ENCODE measurements at regions not wholly inside any gene's neighbourhood (a gene's known extent, or its start where the extent isn't known, plus 50 kb on each side); places are given as distances from the start of the nearest gene placed in this dataset.
"Not testable (repeated sequence)": the region's sequence is repeated elsewhere in the genome, so short reads cannot be mapped to it uniquely, and the experiment has no call there.

DNA sequence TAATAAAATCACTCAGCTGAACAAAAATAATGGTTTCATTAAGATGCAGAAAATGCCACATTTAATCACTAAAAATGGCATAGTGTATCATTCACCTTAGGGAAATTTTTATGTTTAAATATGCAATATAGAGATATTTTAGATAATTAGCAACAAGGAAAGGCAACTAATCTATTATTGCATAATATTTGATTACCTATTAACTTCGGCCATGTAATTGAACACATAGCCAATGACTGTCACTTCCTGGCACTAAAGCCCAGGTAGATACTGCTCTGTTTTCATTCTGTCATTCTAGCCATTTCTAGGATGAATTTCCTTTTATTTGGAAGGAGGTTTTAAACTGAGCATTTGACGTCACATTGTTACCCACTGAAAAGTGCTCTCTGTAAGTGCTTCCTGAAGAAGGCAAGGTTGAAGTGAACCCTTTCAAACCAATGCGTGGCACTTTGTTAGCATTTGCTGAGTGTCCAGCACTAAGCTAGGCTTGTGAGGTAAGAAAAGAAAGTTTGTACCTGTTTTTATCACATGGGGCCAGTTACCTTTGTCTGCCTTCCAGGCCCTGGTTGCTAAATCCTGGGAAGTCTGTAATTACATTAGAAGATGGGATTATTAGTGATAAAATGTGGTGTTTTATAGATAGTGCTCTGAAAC lies 67.8 kb upstream of the LSM6 start:
- H3K4me1 ChIP-seq, result no peaks in the 10 kb centered on the region
- no peak overlapping the region for H3K27ac ChIP-seq
- no peaks in the 10 kb centered on the region for H3K27me3 ChIP-seq
- TF ChIP-seq, protein P1, sequence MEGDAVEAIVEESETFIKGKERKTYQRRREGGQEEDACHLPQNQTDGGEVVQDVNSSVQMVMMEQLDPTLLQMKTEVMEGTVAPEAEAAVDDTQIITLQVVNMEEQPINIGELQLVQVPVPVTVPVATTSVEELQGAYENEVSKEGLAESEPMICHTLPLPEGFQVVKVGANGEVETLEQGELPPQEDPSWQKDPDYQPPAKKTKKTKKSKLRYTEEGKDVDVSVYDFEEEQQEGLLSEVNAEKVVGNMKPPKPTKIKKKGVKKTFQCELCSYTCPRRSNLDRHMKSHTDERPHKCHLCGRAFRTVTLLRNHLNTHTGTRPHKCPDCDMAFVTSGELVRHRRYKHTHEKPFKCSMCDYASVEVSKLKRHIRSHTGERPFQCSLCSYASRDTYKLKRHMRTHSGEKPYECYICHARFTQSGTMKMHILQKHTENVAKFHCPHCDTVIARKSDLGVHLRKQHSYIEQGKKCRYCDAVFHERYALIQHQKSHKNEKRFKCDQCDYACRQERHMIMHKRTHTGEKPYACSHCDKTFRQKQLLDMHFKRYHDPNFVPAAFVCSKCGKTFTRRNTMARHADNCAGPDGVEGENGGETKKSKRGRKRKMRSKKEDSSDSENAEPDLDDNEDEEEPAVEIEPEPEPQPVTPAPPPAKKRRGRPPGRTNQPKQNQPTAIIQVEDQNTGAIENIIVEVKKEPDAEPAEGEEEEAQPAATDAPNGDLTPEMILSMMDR (IDR thresholded peaks at IDR 0.05), result no peak
- no peak for TF ChIP-seq POLR2A (IDR thresholded peaks at IDR 0.05)
- H3K36me3 ChIP-seq, result no peaks in the 10 kb centered on the region
- no peak for DNase-seq
- no peaks in the 10 kb centered on the region for H3K9me3 ChIP-seq
- no peak overlapping the region for H3K4me3 ChIP-seq (replicated peaks in 1 of 3)
- intact Hi-C loops (cut with DNase I), result no loop called here
- WGBS, 2 donors, result 83 to 89% methylated on average over 3 of the region's 3 CpGs

DNA sequence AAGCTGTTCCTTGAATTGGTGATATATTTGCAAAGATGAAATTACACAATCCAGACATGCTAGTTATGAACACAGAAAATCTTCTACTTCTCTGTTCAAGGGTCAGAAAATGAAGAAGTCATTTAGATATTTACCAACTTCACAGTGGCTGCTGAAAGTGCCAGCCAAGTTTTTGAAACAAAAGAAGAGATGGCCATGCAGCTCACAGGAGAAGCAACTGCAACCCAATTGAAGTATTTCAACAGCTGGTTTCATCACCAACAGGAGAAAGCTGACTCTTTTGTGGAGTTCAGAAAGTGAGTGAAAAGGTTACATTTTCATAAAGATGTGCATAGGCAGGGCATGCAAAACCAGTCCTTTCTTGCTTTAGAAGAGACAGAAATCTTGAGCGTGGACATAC lies 70.1 kb upstream of the LSM6 start:
- Histone ChIP-seq H3K27me3 (no peaks in the 10 kb centered on the region), H3K27ac (no peak overlapping the region), H3K4me3 (replicated peaks in 1 of 3) (no peak overlapping the region), H3K4me1 (no peaks in the 10 kb centered on the region), H3K36me3 (no peaks in the 10 kb centered on the region), H3K9me3 (no peaks in the 10 kb centered on the region)
- no peak for DNase-seq
- 81 to 96% methylated on average over 1 of the region's 1 CpG for WGBS, 2 donors
- TF ChIP-seq POLR2A (IDR thresholded peaks at IDR 0.05), result no peak
- TF ChIP-seq, protein P1 (IDR thresholded peaks at IDR 0.05), result no peak
- intact Hi-C loops (cut with DNase I), result no loop called here

DNA sequence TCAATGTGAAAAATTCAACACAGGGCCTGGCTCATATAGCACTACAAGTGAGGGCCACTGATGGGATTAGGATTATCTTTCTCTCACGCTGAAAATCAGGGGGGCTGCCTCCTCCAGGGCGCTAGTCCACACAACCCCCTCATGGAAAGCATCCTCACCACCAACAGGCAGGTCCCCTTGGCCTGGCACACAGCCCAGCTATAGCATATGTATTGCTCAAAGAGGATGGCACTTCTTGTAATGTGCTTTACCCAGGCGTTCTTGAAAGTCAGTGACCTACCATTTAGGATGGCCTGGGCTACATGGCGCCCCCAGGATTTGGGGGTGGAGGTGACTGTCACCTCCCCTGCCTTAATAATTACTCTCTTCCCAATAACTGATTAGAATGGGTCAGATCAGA lies 71.0 kb upstream of the LSM6 start:
- Histone ChIP-seq H3K4me3 (replicated peaks in 1 of 3) (no peak overlapping the region), H3K27me3 (no peaks in the 10 kb centered on the region), H3K27ac (no peak overlapping the region), H3K9me3 (no peaks in the 10 kb centered on the region), H3K36me3 (no peaks in the 10 kb centered on the region), H3K4me1 (no peaks in the 10 kb centered on the region)
- no peak for DNase-seq
- intact Hi-C loops (cut with DNase I), result no loop called here
- TF ChIP-seq POLR2A (IDR thresholded peaks at IDR 0.05), result no peak
- TF ChIP-seq, protein P1 (IDR thresholded peaks at IDR 0.05), result no peak
- WGBS, 2 donors, result 84 to 88% methylated on average over 4 of the region's 4 CpGs

DNA sequence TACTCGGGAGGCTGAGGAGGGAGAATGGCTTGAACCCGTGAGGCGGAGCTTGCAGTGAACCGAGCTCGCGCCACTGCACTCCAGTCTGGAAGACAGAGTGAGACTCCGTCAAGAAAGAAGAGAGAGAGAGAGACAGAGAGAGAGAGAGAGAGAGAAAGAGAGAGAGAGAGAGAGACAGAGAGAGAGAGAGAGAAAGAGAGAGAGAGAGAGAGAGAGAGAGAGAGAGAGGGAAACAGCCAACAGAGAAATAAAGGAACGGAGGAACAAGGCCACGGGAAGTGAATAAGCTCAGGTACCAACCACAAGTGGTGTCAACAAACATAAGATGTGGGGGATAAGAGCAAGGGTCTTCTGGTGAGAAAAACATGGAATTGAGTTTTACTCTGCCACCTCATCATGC lies 71.5 kb upstream of the LSM6 start:
- DNase-seq; H3K27me3 ChIP-seq; H3K36me3 ChIP-seq; H3K27ac ChIP-seq; H3K4me3 ChIP-seq (replicated peaks in 1 of 3); H3K4me1 ChIP-seq; H3K9me3 ChIP-seq; intact Hi-C loops (cut with DNase I): not testable (repeated sequence)
- WGBS, 2 donors, result 92 to 93% methylated on average over 9 of the region's 9 CpGs

DNA sequence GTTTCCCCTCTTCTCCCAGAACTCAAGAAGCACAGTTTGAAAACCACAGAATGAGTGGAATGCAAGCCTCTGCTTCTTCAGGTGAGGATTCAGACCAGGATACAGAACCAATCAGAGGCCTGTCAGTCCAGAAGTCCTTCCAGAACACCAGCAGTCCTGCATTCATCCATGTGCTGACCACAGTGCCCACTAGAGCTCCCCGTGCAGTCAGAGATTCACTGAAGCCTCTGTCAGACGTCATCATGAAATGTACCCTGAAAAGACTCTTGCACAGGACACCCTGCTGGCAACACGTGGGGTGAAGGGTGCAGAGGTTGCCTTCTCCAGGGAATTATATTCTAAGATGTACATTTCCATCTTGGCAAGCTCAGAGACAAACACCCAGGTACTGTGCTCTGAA lies 75.9 kb upstream of the LSM6 start:
- no peak for DNase-seq
- Histone ChIP-seq H3K27me3 (no peaks in the 10 kb centered on the region), H3K27ac (no peak overlapping the region), H3K36me3 (no peaks in the 10 kb centered on the region), H3K4me3 (replicated peaks in 1 of 3) (no peak overlapping the region), H3K4me1 (no peaks in the 10 kb centered on the region), H3K9me3 (no peaks in the 10 kb centered on the region)
- intact Hi-C loops (cut with DNase I), result no loop called here
- 65 to 87% methylated on average over 2 to 3 of the region's 3 CpGs for WGBS, 2 donors
- TF ChIP-seq POLR2A (IDR thresholded peaks at IDR 0.05), result no peak
- TF ChIP-seq, protein P1 (IDR thresholded peaks at IDR 0.05), result no peak

DNA sequence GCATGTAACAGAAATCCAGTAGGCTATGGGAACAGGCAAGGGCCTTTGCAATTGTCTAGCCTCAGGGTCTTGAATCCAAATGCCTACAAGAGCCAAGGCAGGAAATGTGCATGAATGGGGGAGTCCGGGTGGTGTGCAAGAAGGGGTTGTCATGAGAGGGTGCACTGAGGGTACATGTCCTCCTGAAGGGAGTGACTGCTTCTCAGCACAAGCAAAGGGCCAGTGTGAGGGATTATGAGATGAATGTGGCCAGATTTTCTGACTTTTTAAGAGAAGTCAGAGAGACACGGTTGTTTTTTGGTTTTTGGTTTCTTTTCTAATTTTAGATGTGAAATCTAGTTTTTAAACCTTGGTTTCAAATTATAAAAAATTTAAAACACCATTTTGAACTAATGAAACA lies 76.5 kb upstream of the LSM6 start:
- Histone ChIP-seq H3K36me3 (no peaks in the 10 kb centered on the region), H3K4me3 (replicated peaks in 1 of 3) (no peak overlapping the region), H3K27ac (no peak overlapping the region), H3K27me3 (no peaks in the 10 kb centered on the region), H3K4me1 (no peaks in the 10 kb centered on the region), H3K9me3 (no peaks in the 10 kb centered on the region)
- DNase-seq, result no peak
- TF ChIP-seq, protein P1 (IDR thresholded peaks at IDR 0.05), result no peak
- TF ChIP-seq POLR2A (IDR thresholded peaks at IDR 0.05), result no peak
- WGBS, 2 donors, result 85 to 89% methylated on average over 2 of the region's 2 CpGs
- intact Hi-C loops (cut with DNase I), result no loop called here
